H9 (cell line): ENCODE measurements at regions not wholly inside any gene's neighbourhood (a gene's known extent, or its start where the extent isn't known, plus 50 kb on each side); places are given as distances from the start of the nearest gene placed in this dataset.

Experiments
- DNase-seq: peaks from one replicate; pipeline ENCODE4 v3.0.0-alpha.2; 2017
- H2AFZ ChIP-seq: one replicate; pipeline ENCODE4 v1.6.1; 2013; ENCODE audit warnings: mild to moderate bottlenecking, low read length, control low read depth, moderate library complexity
- H2AK5ac ChIP-seq: 2 replicates; pipeline ENCODE4 v1.6.1; 2013; ENCODE audit warnings: low read length, control low read depth, mixed read lengths; ENCODE audit not compliant: insufficient read length
- H2BK120ac ChIP-seq: one replicate; pipeline ENCODE4 v1.6.1; 2013; ENCODE audit warnings: low read depth, mild to moderate bottlenecking, low read length, control low read depth, inconsistent platforms; ENCODE audit not compliant: poor library complexity, severe bottlenecking
- H2BK12ac ChIP-seq: 2 replicates; pipeline ENCODE4 v1.6.1; 2013; ENCODE audit warnings: low read length, control low read depth, mixed read lengths, low read depth; ENCODE audit not compliant: insufficient read length
- H2BK15ac ChIP-seq: 2 replicates; pipeline ENCODE4 v1.6.1; 2013; ENCODE audit warnings: low read depth, low read length, control low read depth
- H2BK20ac ChIP-seq: one replicate; pipeline ENCODE4 v1.6.1; 2013; ENCODE audit warnings: low read depth, mild to moderate bottlenecking, low read length, control low read depth, inconsistent platforms; ENCODE audit not compliant: poor library complexity, severe bottlenecking
- H2BK5ac ChIP-seq: 2 replicates; pipeline ENCODE4 v1.6.1; 2013; ENCODE audit warnings: low read length, control low read depth, mixed read lengths; ENCODE audit not compliant: insufficient read length
- H3K14ac ChIP-seq: 2 replicates; pipeline ENCODE4 v1.6.1; 2013; ENCODE audit warnings: low read length, control low read depth; ENCODE audit not compliant: insufficient read depth
- H3K18ac ChIP-seq: 2 replicates; pipeline ENCODE4 v1.6.1; 2013; ENCODE audit warnings: low read depth, mild to moderate bottlenecking, mixed read lengths, low read length, control low read depth; ENCODE audit not compliant: insufficient read length
- H3K23ac ChIP-seq: 2 replicates; pipeline ENCODE4 v1.6.1; 2013; ENCODE audit warnings: low read length, control low read depth, mixed read lengths, low read depth; ENCODE audit not compliant: insufficient read length
- H3K23me2 ChIP-seq: 2 replicates; pipeline ENCODE4 v1.6.1; 2013; ENCODE audit warnings: low read depth, mild to moderate bottlenecking, mixed read lengths, low read length, control low read depth; ENCODE audit not compliant: insufficient read length, poor library complexity, severe bottlenecking
- H3K27ac ChIP-seq: 2 replicates; pipeline ENCODE4 v1.5.1; 2013; ENCODE audit warnings: low read length, control low read depth, mixed read lengths, low read depth; ENCODE audit not compliant: insufficient read length
- H3K27me3 ChIP-seq: 2 replicates; pipeline ENCODE4 v1.6.1; 2013; ENCODE audit warnings: low read length, control low read depth, inconsistent platforms; ENCODE audit not compliant: insufficient read depth
- H3K4ac ChIP-seq: 2 replicates; pipeline ENCODE4 v1.6.1; 2013; ENCODE audit warnings: low read depth, mild to moderate bottlenecking, control low read depth, inconsistent platforms, low read length, moderate library complexity
- H3K4me1 ChIP-seq: 2 replicates; pipeline ENCODE4 v1.6.1; 2013; ENCODE audit warnings: low read length, control low read depth, inconsistent platforms; ENCODE audit not compliant: insufficient read depth
- H3K4me2 ChIP-seq: 2 replicates; pipeline ENCODE4 v1.6.1; 2013; ENCODE audit warnings: low read length, control low read depth, mixed read lengths; ENCODE audit not compliant: insufficient read length, insufficient read depth
- H3K56ac ChIP-seq: 2 replicates; pipeline ENCODE4 v1.6.1; 2013; ENCODE audit warnings: low read depth, mild to moderate bottlenecking, mixed read lengths, low read length, control low read depth; ENCODE audit not compliant: insufficient read length
- H3K79me1 ChIP-seq: 2 replicates; pipeline ENCODE4 v1.6.1; 2013; ENCODE audit warnings: low read depth, mild to moderate bottlenecking, moderate library complexity, low read length, control low read depth, inconsistent platforms; ENCODE audit not compliant: insufficient read depth, poor library complexity, severe bottlenecking
- H3K79me2 ChIP-seq: 2 replicates; pipeline ENCODE4 v1.6.1; 2013; ENCODE audit warnings: low read length, control low read depth, inconsistent platforms; ENCODE audit not compliant: insufficient read depth
- H3K9ac ChIP-seq: 2 replicates; pipeline ENCODE4 v1.6.1; 2013; ENCODE audit warnings: low read length, control low read depth, mixed read lengths; ENCODE audit not compliant: insufficient read length; ENCODE audit errors: extremely low read depth
- H3K9me3 ChIP-seq: one replicate; pipeline ENCODE4 v1.6.1; 2013; ENCODE audit warnings: low read depth, low read length, inconsistent platforms; ENCODE audit not compliant: control insufficient read depth
- H3T11ph ChIP-seq: one replicate; pipeline ENCODE4 v1.6.1; 2013; ENCODE audit warnings: mild to moderate bottlenecking, low read length, control low read depth, inconsistent platforms
- H4K20me1 ChIP-seq: one replicate; pipeline ENCODE4 v1.6.1; 2013; ENCODE audit not compliant: control insufficient read depth, insufficient read length, insufficient read depth
- H4K5ac ChIP-seq: 2 replicates; pipeline ENCODE4 v1.6.1; 2013; ENCODE audit warnings: low read depth, mild to moderate bottlenecking, mixed read lengths, low read length, control low read depth; ENCODE audit not compliant: insufficient read length
- H4K8ac ChIP-seq: replicated peaks from 2 replicates; pipeline ENCODE4 v1.6.1; 2013; ENCODE audit warnings: low read length, control low read depth, mixed read lengths, low read depth; ENCODE audit not compliant: insufficient read length
- H4K91ac ChIP-seq: 2 replicates; pipeline ENCODE4 v1.6.1; 2013; ENCODE audit warnings: low read depth, mild to moderate bottlenecking, moderate library complexity, mixed read lengths, low read length, control low read depth; ENCODE audit not compliant: insufficient read length
- H3K27ac Mint-ChIP-seq, 3 experiments: 2 replicates in 2 of 3; 3 replicates in 1 of 3; pipeline ENCODE4 v1.8.0; 2020 to 2021; ENCODE audit warnings: mixed read lengths in 3 of 3, mild to moderate bottlenecking in 1 of 3, moderate library complexity in 1 of 3
- H3K27me3 Mint-ChIP-seq: 2 replicates; pipeline ENCODE4 v1.8.0; 2021; ENCODE audit warnings: low read depth, mild to moderate bottlenecking, moderate library complexity, mixed read lengths
- H3K36me3 Mint-ChIP-seq, 3 experiments: 2 replicates in 2 of 3; 3 replicates in 1 of 3; pipeline ENCODE4 v1.8.0; 2020 to 2021; ENCODE audit warnings: low read depth in 3 of 3, mixed read lengths in 3 of 3; ENCODE audit not compliant: insufficient read depth in 1 of 3
- H3K4me1 Mint-ChIP-seq, 2 experiments: 2 replicates each; pipeline ENCODE4 v1.8.0; 2020; ENCODE audit warnings: mixed read lengths in 2 of 2
- H3K4me3 Mint-ChIP-seq, 2 experiments: 2 replicates in 1 of 2; 3 replicates in 1 of 2; pipeline ENCODE4 v1.8.0; 2020 to 2021; ENCODE audit warnings: mild to moderate bottlenecking in 2 of 2, mixed read lengths in 2 of 2, moderate library complexity in 1 of 2
- H3K9me3 Mint-ChIP-seq, 2 experiments: 2 replicates in 1 of 2; 3 replicates in 1 of 2; pipeline ENCODE4 v1.8.0; 2020; ENCODE audit warnings: mild to moderate bottlenecking in 2 of 2, mixed read lengths in 2 of 2, moderate library complexity in 1 of 2
- CTCF ChIP-seq: fragments of 200-600 bp; sonication (generic); conservative IDR thresholded peaks from 3 replicates; pipeline ENCODE4 v1.8.0; 2021; ENCODE audit warnings: antibody characterized with exemption, mild to moderate bottlenecking
- WGBS: extraction: QIAGEN DNeasy Blood & Tissue Kit; methylation state at CpG from one replicate; pipeline ENCODE4 v1.1.7; 2013; ENCODE audit warnings: missing lambda C conversion rate, low lambda C conversion rate, mixed read lengths; ENCODE audit not compliant: insufficient read length; ENCODE audit errors: extremely low coverage; 5-methylcytosine and 5-hydroxymethylcytosine counted together

GRCh38 chr5:108620516-108620915 is 127.2 kb upstream of the FER start:
- no peak overlapping the region for H2BK20ac ChIP-seq

More at GRCh38 chr5:108620516-108620915, 127.2 kb upstream of the FER start:
- Histone ChIP-seq H3T11ph (no peak overlapping the region), H3K56ac (no peak overlapping the region), H3K4ac (no peak overlapping the region), H2BK120ac (no peak overlapping the region), H3K79me2 (no peaks in the 10 kb centered on the region), H3K23me2 (no peaks in the 10 kb centered on the region), H3K4me2 (no peak overlapping the region), H3K79me1 (no peaks in the 10 kb centered on the region), H2BK15ac (no peak overlapping the region), H2BK12ac (no peak overlapping the region), H2AK5ac (no peak overlapping the region), H3K9ac (no peak overlapping the region), H4K91ac (no peak overlapping the region), H3K27me3 (no peaks in the 10 kb centered on the region), H3K23ac (no peak overlapping the region), H4K5ac (no peak overlapping the region), H3K4me1 (peaks cover 3% of the 10 kb centered on the region; the same call in 1 of the 2 replicates), H3K27ac (no peak overlapping the region), H3K9me3 (no peaks in the 10 kb centered on the region), H2BK5ac (no peak overlapping the region), H4K8ac (no peak overlapping the region), H3K14ac (no peak overlapping the region), H3K18ac (no peak overlapping the region), H2AFZ (no peak overlapping the region), H4K20me1 (no peaks in the 10 kb centered on the region)
- Mint-ChIP-seq H3K36me3 (peaks cover 0 to 1% (median 0%) of the 10 kb centered on the region in 3 experiments; a peak in 1 of 7 replicates), H3K4me3 (no peak overlapping the region), H3K27me3 (no peaks in the 10 kb centered on the region), H3K9me3 (peaks cover 0 to 2% of the 10 kb centered on the region in 2 experiments; a peak in 1 of 5 replicates), H3K4me1 (peaks cover 14 to 21% of the 10 kb centered on the region in 2 experiments), H3K27ac (no peak overlapping the region)
- WGBS = no CpG with 5 or more reads among the region's 6 CpGs
- DNase-seq = no peak
- TF ChIP-seq CTCF = no peak
